ENCODE measurements at regions not wholly inside any gene's neighbourhood (a gene's known extent, or its start where the extent isn't known, plus 50 kb on each side); places are given as distances from the start of the nearest gene placed in this dataset.
"Not testable (repeated sequence)": the region's sequence is repeated elsewhere in the genome, so short reads cannot be mapped to it uniquely, and the experiment has no call there.

DNA sequence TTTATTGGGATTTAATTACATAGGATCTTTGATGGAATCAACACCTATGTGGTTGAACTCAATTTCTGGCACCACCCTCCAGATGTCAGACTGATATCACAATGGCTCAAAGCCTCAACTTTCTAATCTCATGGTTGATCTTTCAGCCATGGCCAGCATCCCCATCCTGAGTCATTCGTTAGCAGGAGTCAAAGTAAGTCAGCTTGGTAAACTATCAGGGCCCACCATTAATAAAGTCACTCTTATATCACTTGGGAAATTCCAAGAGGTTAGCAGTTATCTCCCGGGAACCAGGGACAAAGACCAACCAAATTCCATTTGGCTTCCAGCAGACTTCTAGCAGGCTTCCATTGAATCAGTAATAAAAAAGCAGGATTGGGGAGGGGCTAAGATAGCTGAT, 50.7 kb upstream of the TNFSF4 start:
- ATAC-seq (no peak), DNase-seq (no peak)
- intact Hi-C loops (cut with DNase I, micrococcal nuclease), result no loop called here

GRCh38 chr1:173258479-173259264, 51.5 kb upstream of the TNFSF4 start:
- DNase-seq (no peak), ATAC-seq (no peak)
- intact Hi-C loops (cut with DNase I, micrococcal nuclease), result no loop called here

DNA sequence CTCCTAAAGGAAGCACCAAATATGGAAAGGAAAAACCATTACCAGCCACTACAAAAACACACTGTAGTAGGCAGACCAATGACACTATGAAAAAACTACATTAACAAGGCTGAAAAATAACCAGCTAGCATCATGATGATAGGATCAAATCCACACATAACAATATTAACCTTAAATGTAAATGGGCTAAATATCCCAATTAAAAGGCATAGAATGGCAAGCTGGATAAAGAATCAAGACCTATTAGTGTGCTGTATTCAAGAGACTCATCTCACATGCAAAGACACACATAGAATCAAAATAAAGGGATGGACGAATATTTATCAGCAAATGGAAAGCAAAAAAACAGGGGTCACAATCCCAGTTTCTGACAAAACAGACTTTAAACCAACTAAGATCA, 53.2 kb upstream of the TNFSF4 start:
- ATAC-seq; intact Hi-C loops (cut with DNase I, micrococcal nuclease); DNase-seq: not testable (repeated sequence)

DNA sequence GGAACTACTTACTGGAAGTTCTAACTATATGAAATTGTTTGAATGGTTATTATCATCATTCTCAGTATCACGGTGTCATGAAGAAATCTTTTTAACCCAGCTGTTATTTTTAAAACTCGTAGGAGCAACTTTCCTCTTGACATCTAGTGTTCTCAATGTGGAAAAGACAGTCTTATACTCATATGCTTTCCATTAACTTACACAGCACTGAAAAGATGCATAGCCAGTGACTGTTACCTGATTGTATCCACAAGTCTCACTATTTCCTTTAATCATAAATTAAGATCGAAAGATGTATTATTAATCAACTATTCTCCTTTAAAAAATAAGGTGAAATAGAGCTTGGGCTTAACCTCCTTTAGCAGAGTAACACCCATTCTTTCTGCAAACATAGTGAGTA, 59.7 kb upstream of the TNFSF4 start:
- ATAC-seq, result no peak
- intact Hi-C loops (cut with DNase I, micrococcal nuclease), result no loop called here
- no peak for DNase-seq

DNA sequence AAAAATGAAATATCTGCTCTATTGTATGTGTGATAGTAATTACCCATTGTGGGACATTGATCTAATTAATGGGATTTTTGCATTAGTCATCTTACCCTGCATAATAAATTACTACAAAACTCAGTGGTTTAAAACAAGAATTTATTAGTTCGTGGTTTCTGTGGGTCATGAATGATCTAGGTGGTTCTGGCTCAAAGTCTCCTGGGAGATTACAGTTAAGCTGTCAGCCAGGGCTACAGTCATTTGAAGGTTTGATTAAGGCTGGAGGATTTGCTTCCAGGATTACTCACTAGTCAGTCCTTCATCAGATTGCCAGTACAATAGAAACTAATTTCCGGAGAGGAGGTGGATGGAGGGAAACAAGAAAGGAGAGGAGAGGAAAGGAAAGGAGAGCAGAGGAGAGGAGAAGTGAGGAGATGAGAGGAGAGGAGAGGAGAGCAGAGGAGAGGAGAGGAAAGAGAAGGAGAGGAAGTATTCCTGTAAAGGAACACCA, 60.4 kb upstream of the TNFSF4 start:
- ATAC-seq, result no peak

GRCh38 chr1:173268261-173268660, 61.1 kb upstream of the TNFSF4 start:
- intact Hi-C loops (cut with DNase I, micrococcal nuclease), result no loop called here
- ATAC-seq, result no peak
- DNase-seq, result no peak

More for the DNA sequence above, 60.4 kb upstream of the TNFSF4 start:
- intact Hi-C loops (cut with DNase I, micrococcal nuclease), result no loop called here
- no peak for DNase-seq

DNA sequence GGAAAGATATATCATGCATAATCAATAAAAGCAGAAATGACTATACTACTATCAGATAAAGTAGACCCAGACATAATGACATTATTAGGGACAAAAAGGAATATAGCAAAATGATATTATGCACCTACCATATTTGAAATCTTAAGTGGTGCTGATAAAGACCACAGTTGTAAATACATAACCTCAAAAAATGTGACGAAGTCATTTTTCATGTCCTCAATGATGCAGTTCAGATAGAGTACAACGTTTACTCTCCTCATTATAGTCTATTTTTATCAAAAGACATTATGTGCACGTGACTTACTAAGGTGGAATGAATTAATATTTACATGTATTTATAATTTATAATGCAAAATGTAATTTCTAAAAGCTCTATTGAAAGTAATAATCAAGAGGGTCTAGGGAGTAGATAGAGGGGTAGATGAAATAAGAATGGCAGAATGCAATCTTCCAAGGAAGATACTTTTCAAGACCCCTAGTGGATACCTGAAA, 61.7 kb upstream of the TNFSF4 start:
- DNase-seq (no peak), ATAC-seq (no peak)
- intact Hi-C loops (cut with DNase I, micrococcal nuclease), result no loop called here

GRCh38 chr1:173269490-173270230, 62.5 kb upstream of the TNFSF4 start:
- ATAC-seq (no peak), DNase-seq (no peak)
- intact Hi-C loops (cut with DNase I, micrococcal nuclease), result no loop called here

- ATAC-seq (no peak), DNase-seq (no peak)
- intact Hi-C loops (cut with DNase I, micrococcal nuclease), result no loop called here
Observed at GRCh38 chr1:173270243-173270642, 63.1 kb upstream of the TNFSF4 start.

GRCh38 chr1:173271021-173271420, 63.9 kb upstream of the TNFSF4 start:
- DNase-seq; ATAC-seq; intact Hi-C loops (cut with DNase I, micrococcal nuclease): not testable (repeated sequence)

DNA sequence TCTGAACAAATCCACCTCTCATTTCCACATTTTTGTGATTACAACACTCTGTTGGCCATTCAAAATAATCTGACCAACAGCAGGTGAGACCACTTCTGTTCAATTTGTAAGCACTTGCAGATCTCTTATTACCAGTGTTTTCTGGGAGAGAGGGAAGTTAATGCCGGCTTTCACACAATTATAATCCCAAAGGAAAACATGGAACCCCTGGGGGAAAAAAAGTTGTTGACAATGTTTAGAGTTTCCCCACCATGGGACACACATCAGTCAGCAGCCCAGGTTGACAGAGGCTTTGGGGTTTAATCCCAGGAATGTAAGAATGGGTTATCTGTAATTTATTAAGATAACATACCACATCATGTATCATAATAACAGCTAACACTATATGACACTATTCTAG, 68.4 kb upstream of the TNFSF4 start:
- intact Hi-C loops (cut with DNase I, micrococcal nuclease), result no loop called here
- ATAC-seq (no peak), DNase-seq (no peak)

GRCh38 chr1:173276922-173277800, 70.0 kb upstream of the TNFSF4 start:
- ATAC-seq, result no peak
- intact Hi-C loops (cut with DNase I, micrococcal nuclease), result no loop called here
- DNase-seq, result no peak

DNA sequence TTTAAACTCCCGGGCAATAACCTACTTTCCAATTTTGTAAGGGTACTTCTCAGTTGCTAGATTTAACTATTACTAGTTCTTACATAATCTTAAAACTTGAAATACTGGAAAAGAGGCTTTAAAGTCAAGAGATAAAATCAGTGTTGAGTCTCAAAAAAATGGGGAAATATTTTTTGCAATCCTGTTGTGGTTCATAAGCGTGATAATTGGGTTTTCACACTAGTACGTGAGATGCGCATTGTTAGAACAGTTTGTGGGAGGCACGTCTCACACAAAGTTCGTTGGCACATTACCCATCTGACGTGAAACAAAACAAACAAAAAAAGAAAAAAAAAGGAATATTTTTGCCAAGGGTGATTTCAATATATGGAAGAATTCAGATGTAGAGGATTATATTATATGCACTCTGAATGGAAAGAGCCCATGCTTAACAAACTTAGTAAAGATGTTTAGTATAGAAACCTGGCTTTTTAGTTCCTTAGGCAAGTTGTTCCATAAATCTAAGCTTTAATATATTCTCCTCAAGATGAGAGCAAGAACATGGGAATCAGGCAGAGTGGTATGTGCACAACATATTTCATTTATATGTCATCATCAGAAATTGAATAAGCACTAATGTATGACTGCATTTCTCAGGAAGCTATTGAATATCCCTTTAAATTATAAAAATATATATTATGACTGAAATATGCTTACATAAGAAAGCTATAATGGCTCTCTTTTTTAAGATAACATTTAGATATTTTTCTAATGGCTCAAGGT, 73.9 kb upstream of the TNFSF4 start:
- DNase-seq (no peak), ATAC-seq (no peak)
- intact Hi-C loops (cut with DNase I, micrococcal nuclease), result no loop called here

DNA sequence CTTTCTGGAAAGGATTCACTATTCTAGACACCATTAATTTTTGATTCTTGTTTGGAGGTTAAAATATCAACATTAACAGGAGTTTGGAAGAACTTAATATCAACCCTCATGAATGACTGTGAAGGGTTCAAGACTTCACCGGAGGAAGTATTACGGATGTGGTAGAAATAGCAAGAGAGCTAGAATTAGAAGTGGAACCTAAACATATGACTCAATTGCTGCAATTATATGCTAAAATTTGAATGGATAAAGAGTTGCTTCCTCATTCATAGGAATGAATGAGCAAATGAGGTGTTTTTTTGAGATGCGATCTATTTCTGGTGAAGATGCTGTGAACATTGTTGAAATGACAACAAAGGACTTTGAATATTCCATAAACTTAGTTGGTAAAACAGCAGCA, 77.9 kb upstream of the TNFSF4 start:
- DNase-seq (no peak), ATAC-seq (no peak)
- intact Hi-C loops (cut with DNase I, micrococcal nuclease), result no loop called here

DNA sequence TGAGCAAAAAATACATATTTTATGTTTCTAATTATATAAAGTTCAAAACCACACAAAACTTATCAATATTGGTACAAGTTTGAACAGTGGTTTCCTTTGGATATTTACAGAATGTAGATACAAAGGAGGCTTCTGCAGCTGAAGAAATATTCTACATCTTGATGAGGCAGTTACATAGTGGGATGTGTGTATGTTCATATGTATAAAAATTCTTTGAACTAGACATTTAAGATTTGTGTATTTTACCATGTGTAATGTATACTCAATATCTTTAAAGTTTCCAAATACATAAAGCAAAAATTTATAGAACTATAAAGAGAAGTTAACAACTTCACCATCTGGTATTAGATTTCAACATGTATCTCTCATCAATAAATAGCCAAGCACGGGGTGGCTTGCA, 80.7 kb upstream of the TNFSF4 start:
- ATAC-seq (no peak), DNase-seq (no peak)

DNA sequence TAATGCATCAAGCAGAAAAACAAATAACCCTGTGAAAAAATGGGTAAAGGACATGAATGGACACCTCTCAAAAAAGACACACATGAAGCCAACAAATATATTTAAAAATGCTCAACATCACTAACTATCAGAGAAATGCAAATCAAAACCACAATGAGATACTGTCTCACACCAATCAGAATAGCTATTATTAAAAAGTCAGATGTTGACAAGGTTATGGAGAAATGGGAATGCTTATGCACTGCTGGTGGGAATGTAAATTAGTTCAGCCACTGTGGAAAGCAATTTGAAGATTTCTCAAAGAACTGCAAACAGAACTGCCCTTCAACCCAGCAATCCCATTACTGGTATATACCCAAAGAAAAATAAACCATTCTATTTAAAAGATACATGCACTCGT, 86.6 kb upstream of the TNFSF4 start:
- ATAC-seq, result no peak

More for the DNA sequence above, 80.7 kb upstream of the TNFSF4 start:
- intact Hi-C loops (cut with DNase I, micrococcal nuclease), result no loop called here

DNA sequence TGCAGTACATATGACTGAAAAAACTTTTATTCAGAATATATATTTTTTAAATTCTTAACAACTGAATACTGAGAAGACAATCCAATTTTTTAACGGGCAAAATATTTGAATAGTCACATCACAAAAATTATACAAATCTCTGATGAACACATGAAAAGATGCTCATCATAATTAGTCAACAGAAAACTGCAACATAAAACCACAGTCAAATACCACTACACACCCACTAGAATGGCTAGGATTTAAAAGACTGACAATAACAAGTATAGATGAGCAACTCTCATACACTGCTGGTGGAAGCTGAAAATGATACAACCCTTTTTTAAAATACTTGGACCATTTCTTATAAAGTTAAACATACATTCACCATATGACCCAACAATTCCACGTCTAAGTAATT, 87.7 kb upstream of the TNFSF4 start:
- intact Hi-C loops (cut with DNase I, micrococcal nuclease), result no loop called here
- DNase-seq (no peak), ATAC-seq (no peak)

More for the DNA sequence above, 86.6 kb upstream of the TNFSF4 start:
- no peak for DNase-seq
- intact Hi-C loops (cut with DNase I, micrococcal nuclease), result no loop called here

GRCh38 chr1:173295391-173295790, 88.3 kb upstream of the TNFSF4 start:
- intact Hi-C loops (cut with DNase I, micrococcal nuclease), result no loop called here
- no peak for DNase-seq
- no peak for ATAC-seq
